Choroid plexus epithelial cell (primary cell): ENCODE measurements at regions not wholly inside any gene's neighbourhood (a gene's known extent, or its start where the extent isn't known, plus 50 kb on each side); places are given as distances from the start of the nearest gene placed in this dataset.
A peak's percentile ranks its signal among the peaks of the same experiment; 100 is the strongest.
"Not testable (repeated sequence)": the region's sequence is repeated elsewhere in the genome, so short reads cannot be mapped to it uniquely, and the experiment has no call there.

ENCODE experiments used
- DNase-seq: peaks from one replicate; pipeline ENCODE4 v3.0.0-alpha.2; 2010; ENCODE audit warnings: low read depth
- H3K4me3 ChIP-seq: 2 replicates; pipeline ENCODE4 v1.5.1; 2011; ENCODE audit warnings: low read depth, mild to moderate bottlenecking, control low read depth, low read length, moderate library complexity
- TF ChIP-seq, protein P1 (sequence below): conservative IDR thresholded peaks from 2 replicates; pipeline ENCODE4 v1.5.1; 2011; ENCODE audit warnings: low read depth, mild to moderate bottlenecking, control low read depth, inconsistent platforms, low read length, moderate library complexity

DNA sequence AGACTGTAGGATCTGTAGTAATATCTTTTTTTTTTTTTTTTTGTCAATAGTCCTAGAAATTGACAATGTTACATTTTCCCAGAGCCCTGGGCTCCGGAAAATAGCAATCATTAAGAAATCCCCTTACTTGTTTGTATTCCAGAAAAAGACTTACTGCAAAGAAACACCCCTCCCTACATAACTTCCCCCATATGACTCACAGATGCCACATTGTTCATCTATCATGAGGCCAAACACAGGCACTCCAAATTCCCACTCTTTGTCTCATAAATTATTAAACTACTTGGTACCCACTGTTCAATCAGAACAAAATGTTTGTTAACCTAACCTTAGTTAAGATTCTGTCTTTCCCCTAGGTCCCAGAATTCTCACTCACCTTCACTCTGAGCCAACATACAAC lies 53.5 kb downstream of the TEX51 start:
- DNase-seq, result no peak
- no peak overlapping the region for H3K4me3 ChIP-seq
- TF ChIP-seq, protein P1, sequence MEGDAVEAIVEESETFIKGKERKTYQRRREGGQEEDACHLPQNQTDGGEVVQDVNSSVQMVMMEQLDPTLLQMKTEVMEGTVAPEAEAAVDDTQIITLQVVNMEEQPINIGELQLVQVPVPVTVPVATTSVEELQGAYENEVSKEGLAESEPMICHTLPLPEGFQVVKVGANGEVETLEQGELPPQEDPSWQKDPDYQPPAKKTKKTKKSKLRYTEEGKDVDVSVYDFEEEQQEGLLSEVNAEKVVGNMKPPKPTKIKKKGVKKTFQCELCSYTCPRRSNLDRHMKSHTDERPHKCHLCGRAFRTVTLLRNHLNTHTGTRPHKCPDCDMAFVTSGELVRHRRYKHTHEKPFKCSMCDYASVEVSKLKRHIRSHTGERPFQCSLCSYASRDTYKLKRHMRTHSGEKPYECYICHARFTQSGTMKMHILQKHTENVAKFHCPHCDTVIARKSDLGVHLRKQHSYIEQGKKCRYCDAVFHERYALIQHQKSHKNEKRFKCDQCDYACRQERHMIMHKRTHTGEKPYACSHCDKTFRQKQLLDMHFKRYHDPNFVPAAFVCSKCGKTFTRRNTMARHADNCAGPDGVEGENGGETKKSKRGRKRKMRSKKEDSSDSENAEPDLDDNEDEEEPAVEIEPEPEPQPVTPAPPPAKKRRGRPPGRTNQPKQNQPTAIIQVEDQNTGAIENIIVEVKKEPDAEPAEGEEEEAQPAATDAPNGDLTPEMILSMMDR, result no peak

DNA sequence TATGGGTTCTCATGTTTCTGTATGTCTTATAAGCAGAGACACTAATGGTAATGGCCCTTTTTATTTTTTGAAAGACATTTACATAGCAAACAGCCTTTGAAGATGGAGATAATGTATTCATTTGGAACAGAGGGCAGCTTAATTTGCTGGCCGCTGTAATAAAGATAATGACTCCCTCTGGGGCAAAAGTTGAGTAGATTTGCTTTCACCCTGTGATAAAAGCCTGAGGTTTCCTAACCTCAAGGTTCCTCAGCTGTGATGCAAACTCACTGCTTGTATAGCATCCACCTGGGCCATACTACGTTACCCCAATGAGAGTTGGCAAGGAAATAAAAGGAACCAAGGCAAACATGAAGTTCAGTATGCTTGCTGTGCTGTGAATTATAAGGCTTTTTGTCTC lies 54.8 kb downstream of the TEX51 start:
- DNase-seq, result no peak
- TF ChIP-seq, protein P1, result no peak
- H3K4me3 ChIP-seq, result no peak overlapping the region

DNA sequence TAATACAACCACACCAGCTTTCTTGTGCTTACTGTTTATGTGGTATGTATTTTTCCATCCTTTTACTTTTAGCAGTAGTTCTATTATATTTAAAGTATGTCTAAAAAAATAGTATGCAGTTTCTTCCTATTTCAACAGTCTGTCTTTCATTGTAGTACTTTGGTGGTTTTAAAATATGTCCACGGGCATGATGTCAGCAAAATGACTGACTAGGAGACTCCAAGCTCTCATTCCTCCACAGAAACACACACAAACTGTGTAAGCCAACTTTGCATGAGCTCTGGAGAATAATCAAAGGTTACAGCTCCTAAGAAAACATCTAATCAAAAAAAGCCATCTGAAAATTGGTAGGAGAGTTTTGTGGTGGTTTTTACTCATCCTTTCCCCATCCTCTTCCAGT lies 56.1 kb downstream of the TEX51 start:
- no peak for DNase-seq
- H3K4me3 ChIP-seq, result no peak overlapping the region
- TF ChIP-seq, protein P1, result no peak

DNA sequence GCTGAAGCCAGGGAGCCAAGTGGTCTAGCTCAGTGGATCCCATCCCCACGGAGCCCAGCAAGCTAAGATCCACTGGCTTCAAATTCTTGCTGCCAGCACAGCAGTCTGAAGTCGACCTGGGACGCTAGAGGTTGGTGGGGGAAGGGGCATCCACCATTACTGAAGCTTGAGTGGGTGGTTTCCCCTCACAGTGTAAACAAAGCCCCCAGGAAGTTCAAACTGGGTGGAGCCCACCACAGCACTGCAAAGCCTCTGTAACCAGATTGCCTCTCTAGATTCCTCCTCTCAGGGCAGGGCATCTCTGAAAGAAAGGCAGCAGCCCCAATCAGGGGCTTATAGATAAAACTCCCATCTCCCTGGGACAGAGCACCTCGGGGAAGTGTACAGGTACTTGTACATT lies 58.1 kb downstream of the TEX51 start:
- not testable (repeated sequence) for DNase-seq, H3K4me3 ChIP-seq

DNA sequence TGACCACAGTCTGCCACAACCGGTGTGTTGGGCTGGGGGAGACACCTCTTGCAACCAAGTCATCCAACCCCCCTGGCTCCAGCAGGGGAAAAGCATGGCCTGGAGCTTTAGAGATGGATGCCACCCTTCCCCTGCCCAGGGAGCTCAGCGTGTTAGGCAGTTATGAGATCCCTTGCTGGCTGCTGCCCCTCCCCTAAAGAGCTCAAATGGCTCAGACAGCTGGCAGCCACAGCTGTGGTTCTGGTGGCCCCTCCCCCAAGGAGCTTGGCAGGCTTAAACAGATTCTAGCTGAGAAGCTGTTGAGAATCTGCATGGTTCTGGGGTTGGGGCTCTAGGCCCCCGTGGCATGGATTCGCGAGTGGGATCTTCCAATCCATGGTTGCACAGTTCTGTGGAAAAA lies 64.7 kb downstream of the TEX51 start:
- TF ChIP-seq, protein P1, result no peak
- no peak overlapping the region for H3K4me3 ChIP-seq

DNA sequence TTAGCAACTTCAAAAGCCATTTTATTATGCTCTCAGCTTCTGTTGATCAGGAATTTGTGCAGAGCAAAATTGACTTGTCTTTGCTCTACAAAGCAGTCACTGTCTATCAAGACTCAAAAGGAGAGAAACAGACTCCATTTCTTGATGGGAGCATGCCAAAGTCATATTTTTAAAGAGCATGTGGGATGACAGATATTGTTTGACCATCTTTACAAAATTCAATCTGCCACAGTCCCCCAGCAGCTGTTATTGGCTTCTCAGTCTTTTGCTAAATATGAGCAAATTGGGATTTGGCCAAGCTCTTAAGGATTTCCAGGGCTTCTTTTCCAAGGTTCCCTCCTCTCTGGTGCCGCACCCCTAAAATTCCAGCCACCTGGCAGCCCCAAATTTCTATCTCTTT lies 67.9 kb downstream of the TEX51 start:
- no peak for DNase-seq
- no peak overlapping the region for H3K4me3 ChIP-seq
- TF ChIP-seq, protein P1, result no peak

More for the DNA sequence above, 64.7 kb downstream of the TEX51 start:
- DNase-seq, result no peak

DNA sequence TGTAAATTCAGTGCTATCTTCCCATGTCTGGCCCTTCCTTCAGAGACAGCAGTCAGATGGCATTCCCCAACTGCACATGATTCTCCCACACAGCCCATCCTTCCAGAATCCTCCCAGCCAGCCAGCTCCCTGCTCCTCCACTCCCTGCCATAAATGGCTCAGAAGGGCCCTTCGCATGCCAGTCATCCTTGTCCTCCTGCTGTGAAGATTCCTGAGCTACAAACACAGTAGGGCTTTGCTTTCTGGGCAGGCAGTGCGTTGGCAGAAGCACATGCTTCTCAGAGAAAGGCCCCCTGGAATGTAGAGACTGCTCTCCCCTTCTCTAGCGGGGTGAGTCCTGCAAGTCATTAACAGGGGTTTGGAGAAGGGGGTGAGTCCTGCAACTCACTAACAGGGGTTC lies 71.9 kb downstream of the TEX51 start:
- no peak overlapping the region for H3K4me3 ChIP-seq
- TF ChIP-seq, protein P1, result no peak

DNA sequence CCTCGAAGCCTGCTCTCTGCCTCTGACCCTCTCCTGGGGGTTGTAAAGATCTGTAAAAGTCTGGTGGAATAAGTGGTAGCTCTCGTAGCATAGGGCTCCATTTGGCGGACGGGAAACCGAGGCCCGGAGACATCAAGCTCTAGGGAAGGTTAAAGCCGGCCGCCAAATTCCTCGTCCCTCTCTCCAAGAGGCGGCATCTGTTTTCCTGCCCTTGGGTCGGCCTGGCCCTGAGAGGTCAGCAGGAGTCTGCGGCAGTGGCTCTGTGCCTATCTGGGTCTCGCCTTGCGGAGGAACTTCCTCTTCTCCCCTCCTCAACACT lies 72.4 kb downstream of the TEX51 start:
- no peak overlapping the region for H3K4me3 ChIP-seq
- TF ChIP-seq, protein P1, result no peak

More for the DNA sequence above, 71.9 kb downstream of the TEX51 start:
- DNase-seq, result peak; percentile 32

More for the DNA sequence above, 72.4 kb downstream of the TEX51 start:
- DNase-seq, result no peak
